ENCODE measurements at regions not wholly inside any gene's neighbourhood (a gene's known extent, or its start where the extent isn't known, plus 50 kb on each side); places are given as distances from the start of the nearest gene placed in this dataset.

DNA sequence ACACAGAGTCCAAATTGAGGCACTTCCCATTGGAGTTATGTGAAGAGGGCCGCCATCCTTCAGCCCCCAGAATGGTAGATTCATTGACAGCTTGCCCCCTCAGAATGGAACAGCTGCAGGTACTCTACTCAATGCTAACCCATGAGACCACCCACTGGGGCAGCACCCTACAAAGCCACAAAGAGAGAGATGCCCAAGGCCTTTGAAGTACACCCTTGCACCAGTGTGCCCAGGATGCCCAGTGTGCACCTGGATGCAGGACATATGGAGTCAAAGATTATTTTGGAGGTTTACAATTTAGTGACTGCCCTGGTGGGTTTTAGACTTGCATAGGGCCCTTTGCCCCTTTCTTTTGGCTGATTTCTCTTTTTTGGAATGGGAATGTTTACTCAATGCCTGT lies 933.9 kb downstream of the SLC16A7 start:
- TF ChIP-seq, protein P1, sequence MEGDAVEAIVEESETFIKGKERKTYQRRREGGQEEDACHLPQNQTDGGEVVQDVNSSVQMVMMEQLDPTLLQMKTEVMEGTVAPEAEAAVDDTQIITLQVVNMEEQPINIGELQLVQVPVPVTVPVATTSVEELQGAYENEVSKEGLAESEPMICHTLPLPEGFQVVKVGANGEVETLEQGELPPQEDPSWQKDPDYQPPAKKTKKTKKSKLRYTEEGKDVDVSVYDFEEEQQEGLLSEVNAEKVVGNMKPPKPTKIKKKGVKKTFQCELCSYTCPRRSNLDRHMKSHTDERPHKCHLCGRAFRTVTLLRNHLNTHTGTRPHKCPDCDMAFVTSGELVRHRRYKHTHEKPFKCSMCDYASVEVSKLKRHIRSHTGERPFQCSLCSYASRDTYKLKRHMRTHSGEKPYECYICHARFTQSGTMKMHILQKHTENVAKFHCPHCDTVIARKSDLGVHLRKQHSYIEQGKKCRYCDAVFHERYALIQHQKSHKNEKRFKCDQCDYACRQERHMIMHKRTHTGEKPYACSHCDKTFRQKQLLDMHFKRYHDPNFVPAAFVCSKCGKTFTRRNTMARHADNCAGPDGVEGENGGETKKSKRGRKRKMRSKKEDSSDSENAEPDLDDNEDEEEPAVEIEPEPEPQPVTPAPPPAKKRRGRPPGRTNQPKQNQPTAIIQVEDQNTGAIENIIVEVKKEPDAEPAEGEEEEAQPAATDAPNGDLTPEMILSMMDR (IDR thresholded peaks at IDR 0.05) = no peak
- TF ChIP-seq EZH2 (IDR thresholded peaks at IDR 0.05) (no peak), EZH2phosphoT487 (IDR thresholded peaks at IDR 0.05) (no peak)
